K562 (cell line): ENCODE measurements at regions not wholly inside any gene's neighbourhood (a gene's known extent, or its start where the extent isn't known, plus 50 kb on each side); places are given as distances from the start of the nearest gene placed in this dataset.

Source experiments
- ATF7 ChIP-seq: fragments of 450-650 bp; IDR thresholded peaks from 2 replicates; pipeline ENCODE4 v1.7.1; 2014; ENCODE audit warnings: mild to moderate bottlenecking, moderate library complexity
- DMBX1 ChIP-seq: fragments of 250-450 bp; sonication (Bioruptor Pico); IDR thresholded peaks from 2 replicates; pipeline ENCODE4 v1.8.0; 2022; ENCODE audit warnings: inconsistent platforms, mild to moderate bottlenecking, moderate library complexity, borderline replicate concordance
- EHMT2 ChIP-seq: fragments of 450-650 bp; IDR thresholded peaks from 2 replicates; pipeline ENCODE4 v1.6.1; 2018; ENCODE audit warnings: antibody characterized with exemption
- HDAC8 ChIP-seq: fragments of 450-650 bp; IDR thresholded peaks from 2 replicates; pipeline ENCODE4 v1.6.1; 2016; ENCODE audit warnings: mild to moderate bottlenecking, missing genetic modification characterization, moderate library complexity, missing compliant biosample characterization
- KDM5B ChIP-seq: fragments of 200-600 bp; sonication (generic); IDR thresholded peaks from 2 replicates; pipeline ENCODE4 v1.6.1; 2012; ENCODE audit warnings: low read depth, mild to moderate bottlenecking, moderate library complexity, low read length, control low read depth, inconsistent platforms; ENCODE audit not compliant: insufficient replicate concordance
- KHSRP ChIP-seq: fragments of 450-650 bp; IDR thresholded peaks from 2 replicates; pipeline ENCODE4 v1.6.1; 2017
- NR2F6 ChIP-seq: fragments of 450-650 bp; formaldehyde crosslinking; IDR thresholded peaks from 2 replicates; pipeline ENCODE4 v1.4.0; 2020; ENCODE audit warnings: mild to moderate bottlenecking
- PHF20 ChIP-seq: fragments of 450-650 bp; IDR thresholded peaks from 2 replicates; pipeline ENCODE4 v1.6.1; 2018; ENCODE audit not compliant: partially characterized antibody
- SOX6 ChIP-seq: fragments of 450-650 bp; IDR thresholded peaks from 2 replicates; pipeline ENCODE4 v1.6.1; 2014; ENCODE audit warnings: mild to moderate bottlenecking
- SUPT5H ChIP-seq: fragments of 450-650 bp; IDR thresholded peaks from 2 replicates; pipeline ENCODE4 v1.6.1; 2016
- TCFL5 ChIP-seq: fragments of 250-450 bp; sonication (Bioruptor Pico); conservative IDR thresholded peaks from 2 replicates; pipeline ENCODE4 v1.6.1; 2021; ENCODE audit warnings: mild to moderate bottlenecking, moderate library complexity, matching md5 sums
- U2AF1 ChIP-seq: fragments of 200-400 bp; formaldehyde crosslinking; optimal IDR thresholded peaks from 2 replicates; pipeline ENCODE3; 2017; ENCODE audit warnings: mild to moderate bottlenecking, low read depth, low read length, moderate library complexity
- USF2 ChIP-seq: sonication (generic); formaldehyde crosslinking; IDR thresholded peaks from 2 replicates; pipeline ENCODE4 v1.5.0; 2020; ENCODE audit warnings: missing genetic modification reagents
- ZEB2 ChIP-seq: fragments of 450-650 bp; IDR thresholded peaks from 2 replicates; pipeline ENCODE4 v1.6.1; 2016
- ZFP30 ChIP-seq: fragments of 250-450 bp; sonication (Bioruptor Pico); IDR thresholded peaks from 2 replicates; pipeline ENCODE4 v1.8.0; 2022; ENCODE audit warnings: moderate library complexity, mild to moderate bottlenecking, inconsistent platforms, borderline replicate concordance
- ZNF444 ChIP-seq: fragments of 250-450 bp; sonication (Bioruptor Pico); IDR thresholded peaks from 2 replicates; pipeline ENCODE4 v1.4.0; 2020; ENCODE audit warnings: mild to moderate bottlenecking, moderate library complexity
- ZNF445 ChIP-seq: fragments of 250-450 bp; sonication (Bioruptor Pico); IDR thresholded peaks from 2 replicates; pipeline ENCODE4 v1.4.0; 2020; ENCODE audit warnings: low read depth, mild to moderate bottlenecking, moderate library complexity
- ZNF695 ChIP-seq: fragments of 450-650 bp; formaldehyde crosslinking; IDR thresholded peaks from 2 replicates; pipeline ENCODE4 v1.4.0; 2020; ENCODE audit warnings: mild to moderate bottlenecking, moderate library complexity
- ZNF696 ChIP-seq: fragments of 250-450 bp; sonication (Bioruptor Pico); conservative IDR thresholded peaks from 2 replicates; pipeline ENCODE4 v1.4.0; 2020; ENCODE audit warnings: mild to moderate bottlenecking, moderate library complexity
- TF ChIP-seq, protein P1 (sequence below): fragments of 450-650 bp; formaldehyde crosslinking; IDR thresholded peaks from 2 replicates; pipeline ENCODE4 v1.4.0; 2022; ENCODE audit warnings: missing genetic modification characterization
- TF ChIP-seq, protein P2 (sequence below): sonication (generic); formaldehyde crosslinking; IDR thresholded peaks from 2 replicates; pipeline ENCODE4 v1.8.0; 2022; ENCODE audit warnings: missing genetic modification reagents, mild to moderate bottlenecking, borderline replicate concordance
- TF ChIP-seq, protein P3 (sequence below): fragments of 250-450 bp; sonication (Bioruptor Pico); IDR thresholded peaks from 2 replicates; pipeline ENCODE4 v1.9.0; 2021; ENCODE audit warnings: mild to moderate bottlenecking, inconsistent platforms
- TF ChIP-seq, protein P4 (sequence below), 2 experiments: IDR thresholded peaks in 1 of 2; conservative IDR thresholded peaks in 1 of 2; 2 replicates each; pipeline ENCODE4 v1.6.1; 2016; ENCODE audit warnings: low read depth in 2 of 2, mild to moderate bottlenecking in 1 of 2, missing compliant biosample characterization in 1 of 2, missing genetic modification characterization in 1 of 2, moderate library complexity in 1 of 2

- no peak for TF ChIP-seq USF2
- no peak for TF ChIP-seq ZNF444 (CRISPR knock-in tag)
- TF ChIP-seq SOX6 = no peak
- TF ChIP-seq, protein P1, sequence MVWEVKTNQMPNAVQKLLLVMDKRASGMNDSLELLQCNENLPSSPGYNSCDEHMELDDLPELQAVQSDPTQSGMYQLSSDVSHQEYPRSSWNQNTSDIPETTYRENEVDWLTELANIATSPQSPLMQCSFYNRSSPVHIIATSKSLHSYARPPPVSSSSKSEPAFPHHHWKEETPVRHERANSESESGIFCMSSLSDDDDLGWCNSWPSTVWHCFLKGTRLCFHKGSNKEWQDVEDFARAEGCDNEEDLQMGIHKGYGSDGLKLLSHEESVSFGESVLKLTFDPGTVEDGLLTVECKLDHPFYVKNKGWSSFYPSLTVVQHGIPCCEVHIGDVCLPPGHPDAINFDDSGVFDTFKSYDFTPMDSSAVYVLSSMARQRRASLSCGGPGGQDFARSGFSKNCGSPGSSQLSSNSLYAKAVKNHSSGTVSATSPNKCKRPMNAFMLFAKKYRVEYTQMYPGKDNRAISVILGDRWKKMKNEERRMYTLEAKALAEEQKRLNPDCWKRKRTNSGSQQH (CRISPR knock-in tag) = no peak
- no peak for TF ChIP-seq PHF20
- TF ChIP-seq ATF7 = no peak
- peak; percentile 95 for TF ChIP-seq EHMT2
- TF ChIP-seq, protein P2, sequence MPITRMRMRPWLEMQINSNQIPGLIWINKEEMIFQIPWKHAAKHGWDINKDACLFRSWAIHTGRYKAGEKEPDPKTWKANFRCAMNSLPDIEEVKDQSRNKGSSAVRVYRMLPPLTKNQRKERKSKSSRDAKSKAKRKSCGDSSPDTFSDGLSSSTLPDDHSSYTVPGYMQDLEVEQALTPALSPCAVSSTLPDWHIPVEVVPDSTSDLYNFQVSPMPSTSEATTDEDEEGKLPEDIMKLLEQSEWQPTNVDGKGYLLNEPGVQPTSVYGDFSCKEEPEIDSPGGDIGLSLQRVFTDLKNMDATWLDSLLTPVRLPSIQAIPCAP = no peak
- TF ChIP-seq, protein P3, sequence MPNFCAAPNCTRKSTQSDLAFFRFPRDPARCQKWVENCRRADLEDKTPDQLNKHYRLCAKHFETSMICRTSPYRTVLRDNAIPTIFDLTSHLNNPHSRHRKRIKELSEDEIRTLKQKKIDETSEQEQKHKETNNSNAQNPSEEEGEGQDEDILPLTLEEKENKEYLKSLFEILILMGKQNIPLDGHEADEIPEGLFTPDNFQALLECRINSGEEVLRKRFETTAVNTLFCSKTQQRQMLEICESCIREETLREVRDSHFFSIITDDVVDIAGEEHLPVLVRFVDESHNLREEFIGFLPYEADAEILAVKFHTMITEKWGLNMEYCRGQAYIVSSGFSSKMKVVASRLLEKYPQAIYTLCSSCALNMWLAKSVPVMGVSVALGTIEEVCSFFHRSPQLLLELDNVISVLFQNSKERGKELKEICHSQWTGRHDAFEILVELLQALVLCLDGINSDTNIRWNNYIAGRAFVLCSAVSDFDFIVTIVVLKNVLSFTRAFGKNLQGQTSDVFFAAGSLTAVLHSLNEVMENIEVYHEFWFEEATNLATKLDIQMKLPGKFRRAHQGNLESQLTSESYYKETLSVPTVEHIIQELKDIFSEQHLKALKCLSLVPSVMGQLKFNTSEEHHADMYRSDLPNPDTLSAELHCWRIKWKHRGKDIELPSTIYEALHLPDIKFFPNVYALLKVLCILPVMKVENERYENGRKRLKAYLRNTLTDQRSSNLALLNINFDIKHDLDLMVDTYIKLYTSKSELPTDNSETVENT (CRISPR knock-in tag) = no peak
- no peak for TF ChIP-seq ZNF445 (CRISPR knock-in tag)
- TF ChIP-seq SUPT5H = no peak
- TF ChIP-seq U2AF1 = no peak
- TF ChIP-seq, protein P4, sequence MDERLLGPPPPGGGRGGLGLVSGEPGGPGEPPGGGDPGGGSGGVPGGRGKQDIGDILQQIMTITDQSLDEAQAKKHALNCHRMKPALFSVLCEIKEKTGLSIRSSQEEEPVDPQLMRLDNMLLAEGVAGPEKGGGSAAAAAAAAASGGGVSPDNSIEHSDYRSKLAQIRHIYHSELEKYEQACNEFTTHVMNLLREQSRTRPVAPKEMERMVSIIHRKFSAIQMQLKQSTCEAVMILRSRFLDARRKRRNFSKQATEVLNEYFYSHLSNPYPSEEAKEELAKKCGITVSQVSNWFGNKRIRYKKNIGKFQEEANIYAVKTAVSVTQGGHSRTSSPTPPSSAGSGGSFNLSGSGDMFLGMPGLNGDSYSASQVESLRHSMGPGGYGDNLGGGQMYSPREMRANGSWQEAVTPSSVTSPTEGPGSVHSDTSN (CRISPR knock-in tag; IDR thresholded peaks at IDR 0.05; ENCODE audit: low read depth) = no peak
- TF ChIP-seq, protein P4 (tag; conservative IDR thresholded peaks at IDR 0.05; ENCODE audit: low read depth) = no peak
- TF ChIP-seq NR2F6 (CRISPR knock-in tag) = no peak
- no peak for TF ChIP-seq ZFP30
- TF ChIP-seq DMBX1 (CRISPR knock-in tag) = peak; percentile 56; the same call in 1 of the 2 replicates
- TF ChIP-seq TCFL5 = no peak
- no peak for TF ChIP-seq ZNF695 (CRISPR knock-in tag)
- 0 out of 2 replicates have a peak, but pooled peaks have one; percentile 23 for TF ChIP-seq ZEB2
- no peak for TF ChIP-seq KHSRP
- no peak for TF ChIP-seq ZNF696 (CRISPR knock-in tag)
- TF ChIP-seq KDM5B = no peak
- TF ChIP-seq HDAC8 (tag) = no peak
Measured at GRCh38 chr18:1092228-1092627, 187.6 kb downstream of the ADCYAP1 start (continued).
